A673 (cell line): ENCODE measurements at regions not wholly inside any gene's neighbourhood (a gene's known extent, or its start where the extent isn't known, plus 50 kb on each side); places are given as distances from the start of the nearest gene placed in this dataset.

Experiments used
- BruUV-seq: library from RNA; stranded (reverse); fragments of 400-500 nt; replicated peaks from 2 replicates; lab custom pipeline; 2021; lab: Mats Ljungman, UMichigan
- CTCF ChIA-PET: fragments of 300-600 bp; sonication (Branson Sonifier 250); formaldehyde crosslinking; loops from one replicate; lab custom pipeline; 2022; ENCODE audit warnings: antibody characterized with exemption; lab: Charles Lee
- POLR2A ChIA-PET: fragments of 300-600 bp; sonication (Branson Sonifier 250); formaldehyde crosslinking; loops from one replicate; lab custom pipeline; 2022; ENCODE audit warnings: antibody characterized with exemption; ENCODE audit not compliant: low non-redundant PET; lab: Charles Lee
- DNase-seq: peaks from one replicate; pipeline ENCODE4 v3.0.0-alpha.2; 2015; ENCODE audit warnings: low spot score
- H3K27ac ChIP-seq: fragments of 200-600 bp; sonication (generic); 2 replicates; pipeline ENCODE4 v1.5.1; 2016; ENCODE audit warnings: mixed run types, low read depth, mild to moderate bottlenecking, mixed read lengths, antibody characterized with exemption, low read length; ENCODE audit not compliant: poor library complexity, severe bottlenecking
- H3K27me3 ChIP-seq: fragments of 200-600 bp; sonication (generic); replicated peaks from 2 replicates; pipeline ENCODE4 v1.6.1; 2017; ENCODE audit warnings: mixed run types, low read depth, mild to moderate bottlenecking, mixed read lengths, antibody characterized with exemption, low read length; ENCODE audit not compliant: insufficient read depth, poor library complexity
- H3K36me3 ChIP-seq: fragments of 200-600 bp; sonication (generic); 2 replicates; pipeline ENCODE4 v1.6.1; 2016; ENCODE audit warnings: mixed run types, mild to moderate bottlenecking, mixed read lengths, antibody characterized with exemption, low read length; ENCODE audit not compliant: insufficient read depth, poor library complexity, severe bottlenecking
- H3K4me1 ChIP-seq: fragments of 200-600 bp; sonication (generic); 2 replicates; pipeline ENCODE4 v1.6.1; 2017; ENCODE audit warnings: mixed run types, mild to moderate bottlenecking, mixed read lengths, antibody characterized with exemption, low read length; ENCODE audit not compliant: insufficient read depth, poor library complexity, severe bottlenecking
- H3K4me3 ChIP-seq: fragments of 200-600 bp; sonication (generic); 2 replicates; pipeline ENCODE4 v1.5.1; 2016; ENCODE audit warnings: low read depth, mixed run types, mild to moderate bottlenecking, mixed read lengths, low read length; ENCODE audit not compliant: poor library complexity, severe bottlenecking
- H3K9me3 ChIP-seq: fragments of 200-600 bp; sonication (generic); 2 replicates; pipeline ENCODE4 v1.6.1; 2016; ENCODE audit warnings: mixed run types, low read depth, mild to moderate bottlenecking, mixed read lengths, antibody characterized with exemption, low read length; ENCODE audit not compliant: poor library complexity, severe bottlenecking
- EZH2 ChIP-seq: fragments of 200-600 bp; sonication (generic); IDR thresholded peaks from 2 replicates; pipeline ENCODE4 v1.6.1; 2017; ENCODE audit warnings: borderline replicate concordance, low read depth, mild to moderate bottlenecking, mixed read lengths, antibody characterized with exemption, low read length; ENCODE audit not compliant: poor library complexity, severe bottlenecking
- intact Hi-C: fragments of 100-400 bp; cut with micrococcal nuclease; formaldehyde crosslinking; loops from one replicate; pipeline ENCODE4 v1.10.0; 2022; ENCODE audit not compliant: unreplicated experiment
- TF ChIP-seq, protein P1 (sequence below): fragments of 300-800, 200-600 bp; sonication (generic); conservative IDR thresholded peaks from 2 replicates; pipeline ENCODE4 v1.5.1; 2017; ENCODE audit warnings: low read depth, mild to moderate bottlenecking, antibody characterized with exemption, low read length, moderate library complexity, mixed read lengths

DNA sequence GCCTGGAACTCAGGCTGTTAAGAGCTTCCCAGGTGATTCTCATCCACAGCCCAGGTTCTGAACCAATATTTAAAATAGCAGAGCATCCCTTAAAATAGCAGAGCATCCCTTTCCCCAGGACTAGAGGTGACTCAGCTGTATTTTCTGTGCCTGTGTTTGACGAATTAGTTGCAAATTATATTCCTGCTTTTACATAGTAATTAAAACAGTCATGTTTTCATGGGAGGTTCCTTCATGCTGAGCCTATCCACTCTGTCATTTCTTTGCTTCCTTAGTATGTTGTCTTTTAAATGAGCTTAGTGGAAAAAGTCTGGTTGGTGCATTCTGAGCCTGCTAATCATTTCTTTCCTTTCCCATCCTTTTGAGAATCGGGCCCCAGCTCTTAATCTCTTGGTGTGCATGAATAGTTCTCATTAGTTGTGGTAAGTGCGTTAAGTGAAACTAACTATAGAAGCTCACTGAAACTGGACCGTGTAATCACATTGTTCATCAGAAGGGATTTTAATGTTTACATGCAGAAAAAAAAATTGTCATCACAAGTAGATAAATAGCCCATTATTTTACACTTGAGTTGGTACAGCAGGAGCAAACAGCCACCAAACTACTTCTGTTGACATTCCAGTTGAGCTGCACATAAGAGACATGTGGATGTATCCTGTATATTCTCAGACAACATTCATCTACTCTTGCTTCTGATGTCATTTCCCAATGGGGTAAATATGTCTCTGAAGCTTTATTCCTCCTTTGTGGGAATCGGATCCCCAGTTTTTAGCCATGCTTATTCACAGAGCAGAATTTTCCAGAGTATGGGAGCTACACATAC, 596.9 kb upstream of the WWC1 start:
- Histone ChIP-seq H3K36me3 (no peaks in the 10 kb centered on the region), H3K4me1 (peaks cover 15% of the 10 kb centered on the region), H3K27me3 (no peaks in the 10 kb centered on the region), H3K9me3 (no peaks in the 10 kb centered on the region), H3K27ac (no peak overlapping the region), H3K4me3 (no peak overlapping the region)
- CTCF ChIA-PET, result no interaction called here
- TF ChIP-seq EZH2, result no peak
- TF ChIP-seq, protein P1, sequence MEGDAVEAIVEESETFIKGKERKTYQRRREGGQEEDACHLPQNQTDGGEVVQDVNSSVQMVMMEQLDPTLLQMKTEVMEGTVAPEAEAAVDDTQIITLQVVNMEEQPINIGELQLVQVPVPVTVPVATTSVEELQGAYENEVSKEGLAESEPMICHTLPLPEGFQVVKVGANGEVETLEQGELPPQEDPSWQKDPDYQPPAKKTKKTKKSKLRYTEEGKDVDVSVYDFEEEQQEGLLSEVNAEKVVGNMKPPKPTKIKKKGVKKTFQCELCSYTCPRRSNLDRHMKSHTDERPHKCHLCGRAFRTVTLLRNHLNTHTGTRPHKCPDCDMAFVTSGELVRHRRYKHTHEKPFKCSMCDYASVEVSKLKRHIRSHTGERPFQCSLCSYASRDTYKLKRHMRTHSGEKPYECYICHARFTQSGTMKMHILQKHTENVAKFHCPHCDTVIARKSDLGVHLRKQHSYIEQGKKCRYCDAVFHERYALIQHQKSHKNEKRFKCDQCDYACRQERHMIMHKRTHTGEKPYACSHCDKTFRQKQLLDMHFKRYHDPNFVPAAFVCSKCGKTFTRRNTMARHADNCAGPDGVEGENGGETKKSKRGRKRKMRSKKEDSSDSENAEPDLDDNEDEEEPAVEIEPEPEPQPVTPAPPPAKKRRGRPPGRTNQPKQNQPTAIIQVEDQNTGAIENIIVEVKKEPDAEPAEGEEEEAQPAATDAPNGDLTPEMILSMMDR, result no peak
- POLR2A ChIA-PET, result no interaction called here
- DNase-seq, result peak; percentile 61
- no TSS peak for BruUV-seq
- intact Hi-C loops, result loop anchor here (5.0 kb wide), 2 partner anchors 58 to 107 kb away; no protein-coding TSS in a partner anchor

DNA sequence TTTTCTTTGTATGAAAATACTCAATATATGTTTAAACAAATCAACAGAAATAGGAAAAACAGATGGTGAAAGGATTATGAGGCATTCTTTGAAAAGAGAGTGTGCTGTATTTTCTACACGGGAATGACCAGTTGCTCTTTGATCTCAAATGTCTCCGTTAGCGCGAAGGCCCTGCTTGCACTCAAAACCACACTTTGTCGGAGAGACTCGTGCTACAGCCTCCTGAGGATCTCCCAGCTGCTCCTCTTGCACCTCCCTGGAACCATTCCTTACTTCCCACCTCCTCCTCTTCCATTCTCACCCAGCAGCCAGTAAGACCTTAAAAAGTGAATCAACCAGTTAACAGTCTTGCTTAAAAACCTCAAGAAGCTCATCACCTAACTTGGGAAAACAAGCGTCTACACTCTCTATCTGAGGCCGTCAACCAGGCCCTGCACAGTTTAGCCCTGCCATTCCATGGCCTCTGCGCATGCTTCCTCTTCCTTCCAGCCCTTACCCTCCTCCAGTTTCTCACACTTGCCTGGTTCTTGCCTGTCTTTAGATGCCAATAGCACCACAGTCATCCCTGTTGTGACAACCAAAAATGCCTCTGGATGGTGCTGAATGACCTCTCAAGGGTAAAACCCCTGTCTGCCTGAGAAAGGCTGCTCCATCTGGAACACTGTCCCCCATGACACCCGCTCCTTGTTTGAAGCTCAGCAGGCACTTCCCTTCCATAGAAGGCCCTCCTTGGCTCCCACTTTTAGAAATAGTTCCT, 594.7 kb upstream of the WWC1 start:
- H3K27me3 ChIP-seq, result no peaks in the 10 kb centered on the region
- BruUV-seq, result no TSS peak
- CTCF ChIA-PET, result interaction anchor here (0.6 to 0.7 kb wide), 2 partner anchors 138 to 335 kb away, joined by 3 to 8 read pairs; no protein-coding TSS in a partner anchor
- no peak overlapping the region for H3K27ac ChIP-seq
- no peaks in the 10 kb centered on the region for H3K36me3 ChIP-seq
- TF ChIP-seq, protein P1, result no peak
- TF ChIP-seq EZH2, result no peak
- H3K4me1 ChIP-seq, result peaks cover 37% of the 10 kb centered on the region
- POLR2A ChIA-PET, result interaction anchor here (0.6 kb wide), 1 partner anchor 121 kb away, joined by 7 read pairs; no protein-coding TSS in a partner anchor
- peak; percentile 23 for DNase-seq
- no peaks in the 10 kb centered on the region for H3K9me3 ChIP-seq
- intact Hi-C loops, result loop anchor here (5.0 kb wide), 2 partner anchors 56 to 109 kb away; no protein-coding TSS in a partner anchor
- H3K4me3 ChIP-seq, result no peak overlapping the region

GRCh38 chr5:167699432-167699831, 592.0 kb upstream of the WWC1 start:
- Histone ChIP-seq H3K36me3 (no peaks in the 10 kb centered on the region), H3K9me3 (no peaks in the 10 kb centered on the region), H3K27ac (peak overlapping the region; percentile 69), H3K27me3 (no peaks in the 10 kb centered on the region), H3K4me3 (no peak overlapping the region), H3K4me1 (peaks cover 61% of the 10 kb centered on the region)
- intact Hi-C loops, result loop anchor here (2.0 to 5.0 kb wide), 3 partner anchors 53 to 195 kb away; no protein-coding TSS in a partner anchor
- TF ChIP-seq, protein P1, result no peak
- TF ChIP-seq EZH2, result no peak
- no TSS peak for BruUV-seq
- CTCF ChIA-PET, result no interaction called here
- DNase-seq, result peak; percentile 97
- POLR2A ChIA-PET, result no interaction called here
